HepG2 (cell line): ENCODE measurements at regions not wholly inside any gene's neighbourhood (a gene's known extent, or its start where the extent isn't known, plus 50 kb on each side); places are given as distances from the start of the nearest gene placed in this dataset.
A peak's percentile ranks its signal among the peaks of the same experiment; 100 is the strongest.

Experiments
- ATAC-seq: fragments of 200-7000 bp; cut with Tn5 transposase; 3 replicates; pipeline ENCODE4 v1.9.1; 2020; ENCODE audit warnings: mild to moderate bottlenecking, moderate library complexity
- BruUV-seq: library from RNA; stranded (reverse); fragments of 400-500 nt; replicated peaks from 2 replicates; lab custom pipeline; 2021; lab: Mats Ljungman, UMichigan
- CTCF ChIA-PET: fragments of 300-600 bp; formaldehyde crosslinking; extraction: SDS; loops from one replicate; lab custom pipeline; 2021; ENCODE audit warnings: low total read pairs, inconsistent platforms, low intra/inter-chr PET ratio; lab: Yijun Ruan, JAX
- POLR2A ChIA-PET: fragments of 350-600 bp; sonication (Branson Sonifier 250); formaldehyde crosslinking; loops from one replicate; lab custom pipeline; 2020; ENCODE audit warnings: antibody characterized with exemption, inconsistent platforms; lab: Yijun Ruan, JAX
- DNase-seq: peaks from one replicate; pipeline ENCODE4 v3.0.0-alpha.2; 2015; ENCODE audit warnings: low spot score
- FAIRE-seq: peaks from 3 replicates; lab custom pipeline; 2011; peaks lifted over from hg19 to GRCh38; lab: Jason Lieb, UNC
- H2AFZ ChIP-seq: one replicate; pipeline ENCODE4 v1.6.1; 2011; ENCODE audit warnings: low read length, inconsistent platforms
- H3K27ac ChIP-seq: fragments of 300-600 bp; 3 replicates; pipeline ENCODE4 v1.8.0; 2011; ENCODE audit warnings: mixed run types, mild to moderate bottlenecking, mixed read lengths, low read length, inconsistent platforms; ENCODE audit not compliant: insufficient read depth; ENCODE audit errors: extremely low read length
- H3K27me3 ChIP-seq, 2 experiments: fragments of 200-600 bp in 1 of 2; 2 replicates in 1 of 2; 3 replicates in 1 of 2; pipeline versions ENCODE4 v1.6.0 to v1.8.0; 2011; ENCODE audit warnings: low read length in 2 of 2, mild to moderate bottlenecking in 2 of 2, moderate library complexity in 2 of 2, inconsistent platforms in 1 of 2; ENCODE audit not compliant: insufficient read depth in 2 of 2, control insufficient read depth in 1 of 2
- H3K36me3 ChIP-seq, 2 experiments: fragments of 200-600 bp in 1 of 2; replicated peaks in 1 of 2; 2 replicates in 1 of 2; 3 replicates in 1 of 2; pipeline versions ENCODE4 v1.5.1 to v1.8.0; 2011; ENCODE audit warnings: low read length in 2 of 2, inconsistent platforms in 1 of 2; ENCODE audit not compliant: insufficient read depth in 2 of 2, control insufficient read depth in 1 of 2
- H3K4me1 ChIP-seq: 2 replicates; pipeline ENCODE4 v1.5.1; 2012; ENCODE audit warnings: low read length, inconsistent platforms; ENCODE audit not compliant: insufficient read depth
- H3K4me2 ChIP-seq: 2 replicates; pipeline ENCODE4 v1.6.0; 2011; ENCODE audit warnings: low read depth, low read length, inconsistent platforms
- H3K4me3 ChIP-seq, 3 experiments: fragments of 200-600 bp in 1 of 3; sonication (generic), shearing (Covaris generic) in 1 of 3; replicated peaks in 1 of 3; 2 replicates each; pipeline ENCODE4 v1.5.1; 2011 to 2016; ENCODE audit warnings: low read length in 3 of 3, inconsistent platforms in 2 of 3, low read depth in 2 of 3, mild to moderate bottlenecking in 2 of 3, control low read depth in 1 of 3, mixed read lengths in 1 of 3; ENCODE audit not compliant: insufficient read depth in 1 of 3
- H3K79me2 ChIP-seq: one replicate; pipeline ENCODE4 v1.6.1; 2011; ENCODE audit warnings: low read length, inconsistent platforms; ENCODE audit not compliant: insufficient read depth
- H3K9ac ChIP-seq: 2 replicates; pipeline ENCODE4 v1.6.0; 2011; ENCODE audit warnings: mild to moderate bottlenecking, low read depth, low read length, inconsistent platforms; ENCODE audit not compliant: insufficient read depth
- H3K9me3 ChIP-seq: 2 replicates; pipeline ENCODE4 v1.5.1; 2012; ENCODE audit warnings: mild to moderate bottlenecking, low read length
- H4K20me1 ChIP-seq: 2 replicates; pipeline ENCODE4 v1.6.0; 2011; ENCODE audit warnings: inconsistent platforms, mild to moderate bottlenecking, low read length, moderate library complexity; ENCODE audit not compliant: insufficient read depth
- ATF7 ChIP-seq, 2 experiments: fragments of 450-650 bp in 1 of 2; sonication (generic) in 1 of 2; formaldehyde crosslinking in 1 of 2; IDR thresholded peaks; 2 replicates each; pipeline versions ENCODE4 v1.4.0 to v1.6.1; 2016 to 2020; ENCODE audit warnings: antibody characterized with exemption in 1 of 2, mild to moderate bottlenecking in 1 of 2, missing genetic modification reagents in 1 of 2
- CREB1 ChIP-seq, 2 experiments: fragments of 450-650 bp in 1 of 2; IDR thresholded peaks; 2 replicates each; pipeline ENCODE4 v1.6.1; 2016 to 2017; ENCODE audit warnings: control low read depth in 1 of 2, mild to moderate bottlenecking in 1 of 2, missing compliant biosample characterization in 1 of 2, missing genetic modification characterization in 1 of 2
- ZIK1 ChIP-seq: sonication (generic); formaldehyde crosslinking; IDR thresholded peaks from 2 replicates; pipeline ENCODE4 v1.5.0; 2020; ENCODE audit warnings: mild to moderate bottlenecking, low read depth, missing genetic modification reagents, borderline replicate concordance
- ZNF205 ChIP-seq: IDR thresholded peaks from 2 replicates; pipeline ENCODE4 v1.6.1; 2018; ENCODE audit warnings: missing biosample characterization, missing genetic modification reagents
- ZSCAN12 ChIP-seq: sonication (generic); formaldehyde crosslinking; IDR thresholded peaks from 2 replicates; pipeline ENCODE4 v1.9.0; 2021; ENCODE audit warnings: mild to moderate bottlenecking, missing genetic modification reagents
- WGBS: methylation state at CpG from one replicate; pipeline ENCODE4 v1.1.6; 2017; ENCODE audit warnings: low lambda C conversion rate; 5-methylcytosine and 5-hydroxymethylcytosine counted together
- in situ Hi-C: cut with HindIII; loops from 2 replicates; pipeline ENCODE4 v1.10.0; 2017; ENCODE audit warnings: low pct_unique_long_range_greater_than_20kb; ENCODE audit not compliant: extremely low pct_ligation_motif_present
- intact Hi-C: fragments of 100-400 bp; cut with micrococcal nuclease; formaldehyde crosslinking; loops from one replicate; pipeline ENCODE4 v1.10.0; 2022; ENCODE audit not compliant: unreplicated experiment

DNA sequence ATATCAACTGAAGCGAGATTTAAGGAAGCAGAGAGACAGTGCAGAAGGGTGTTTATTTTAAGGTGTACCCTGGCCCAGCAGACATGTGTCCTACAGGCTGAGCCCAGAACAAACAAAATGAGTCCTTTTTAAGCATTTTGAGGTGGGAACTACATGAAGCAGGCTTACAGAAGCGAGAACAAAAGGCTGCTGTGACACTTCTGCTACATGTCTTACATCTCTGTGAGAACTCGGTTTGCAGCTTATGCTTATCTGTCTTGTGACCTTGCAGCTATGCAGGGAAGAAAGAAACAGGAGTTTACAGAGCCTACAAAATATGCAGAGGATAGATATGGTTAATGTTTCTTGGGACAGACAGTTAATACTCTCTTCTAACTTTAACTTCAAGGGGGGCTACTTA is 295.9 kb downstream of the CEMIP2 start:
- DNase-seq (no peak), FAIRE-seq (peak; percentile 42), ATAC-seq (no peak)
- intact Hi-C loops: no loop called here
- no peak overlapping the region for H3K4me2 ChIP-seq
- H3K27me3 ChIP-seq: no peaks in the 10 kb centered on the region; a peak in 1 of 5 replicates
- H3K79me2 ChIP-seq: no peaks in the 10 kb centered on the region
- H3K27ac ChIP-seq: no peak overlapping the region
- no peak overlapping the region for H3K9ac ChIP-seq
- POLR2A ChIA-PET: no interaction called here
- H2AFZ ChIP-seq: no peak overlapping the region
- H3K4me3 ChIP-seq: no peak overlapping the region
- H3K9me3 ChIP-seq: no peaks in the 10 kb centered on the region
- TF ChIP-seq ZIK1 (CRISPR knock-in tag) (no peak), ZSCAN12 (no peak)
- 0% methylated on average over 3 of the region's 3 CpGs for WGBS
- CTCF ChIA-PET: no interaction called here
- no peaks in the 10 kb centered on the region for H3K4me1 ChIP-seq
- in situ Hi-C loops: no loop called here
- BruUV-seq: no TSS peak
- H3K36me3 ChIP-seq: no peaks in the 10 kb centered on the region
- H4K20me1 ChIP-seq: no peaks in the 10 kb centered on the region

DNA sequence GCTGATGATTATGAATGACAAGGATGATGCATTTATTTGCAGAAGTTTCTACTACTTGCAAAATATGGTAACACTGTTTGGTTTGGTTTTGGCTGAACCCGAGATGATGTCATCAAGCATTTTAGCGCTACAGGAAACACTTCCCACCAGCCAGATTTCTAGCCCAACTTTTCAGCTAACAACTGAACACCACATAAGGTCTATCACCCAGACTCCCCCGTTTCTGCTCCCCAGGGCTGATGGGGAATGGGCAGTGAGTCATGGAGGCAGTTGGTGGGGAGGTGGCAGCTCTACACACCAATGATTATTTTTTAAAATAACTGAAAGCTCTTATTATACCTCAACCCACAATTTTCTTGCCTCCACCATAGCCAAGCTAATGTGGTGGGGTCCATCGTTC is 302.9 kb downstream of the CEMIP2 start:
- no peaks in the 10 kb centered on the region for H3K9me3 ChIP-seq
- in situ Hi-C loops: no loop called here
- no peaks in the 10 kb centered on the region for H3K27me3 ChIP-seq
- no peak overlapping the region for H3K4me3 ChIP-seq
- H3K27ac ChIP-seq: no peak overlapping the region
- H2AFZ ChIP-seq: no peak overlapping the region
- no TSS peak for BruUV-seq
- no peaks in the 10 kb centered on the region for H3K79me2 ChIP-seq
- FAIRE-seq: no peak
- no peak overlapping the region for H3K4me2 ChIP-seq
- CTCF ChIA-PET: no interaction called here
- 8% methylated on average over 4 of the region's 4 CpGs for WGBS
- H3K9ac ChIP-seq: no peak overlapping the region
- H3K4me1 ChIP-seq: no peaks in the 10 kb centered on the region
- no peak for ATAC-seq
- no peaks in the 10 kb centered on the region; the same call in 1 of the 2 replicates for H4K20me1 ChIP-seq
- peak; percentile 50 for TF ChIP-seq CREB1 (IDR thresholded peaks at IDR 0.05)
- TF ChIP-seq CREB1 (CRISPR knock-in tag; IDR thresholded peaks at IDR 0.05): no peak
- no peak for TF ChIP-seq ZNF205
- peak; percentile 80 for TF ChIP-seq ATF7 (IDR thresholded peaks at IDR 0.05)
- no peak for TF ChIP-seq ATF7 (CRISPR knock-in tag; IDR thresholded peaks at IDR 0.05)
- POLR2A ChIA-PET: no interaction called here
- intact Hi-C loops: no loop called here
- no peaks in the 10 kb centered on the region for H3K36me3 ChIP-seq
- DNase-seq: no peak
